ENCODE measurements at regions not wholly inside any gene's neighbourhood (a gene's known extent, or its start where the extent isn't known, plus 50 kb on each side); places are given as distances from the start of the nearest gene placed in this dataset.
"Not testable (repeated sequence)": the region's sequence is repeated elsewhere in the genome, so short reads cannot be mapped to it uniquely, and the experiment has no call there.

DNA sequence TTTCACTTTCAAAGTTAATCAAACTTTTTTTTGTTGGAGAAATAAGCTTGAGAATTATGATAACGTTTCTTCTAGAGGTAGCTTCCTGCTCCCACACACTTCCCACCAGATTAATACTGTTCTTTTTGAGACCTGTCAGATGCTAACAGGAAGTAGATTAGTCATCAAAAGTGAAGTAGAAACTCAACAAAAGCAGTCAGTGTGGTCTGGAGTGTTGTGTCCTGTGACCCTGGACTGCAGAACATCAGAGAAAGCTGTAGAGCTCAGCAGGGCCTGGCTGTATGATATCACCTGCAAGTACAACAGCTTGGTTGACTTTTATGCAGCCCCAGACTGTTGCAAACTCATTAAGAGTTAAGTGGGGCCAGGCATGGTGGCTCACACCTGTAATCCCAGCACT is 495.7 kb upstream of the CYLC2 start:
- TF ChIP-seq EP300 (conservative IDR thresholded peaks at IDR 0.05; ENCODE audit: poor library complexity, severe bottlenecking) (no peak), EZH2 (IDR thresholded peaks at IDR 0.05; ENCODE audit: borderline replicate concordance, insufficient read depth, low read length, poor library complexity, severe bottlenecking) (no peak), TAF1 (IDR thresholded peaks at IDR 0.05; ENCODE audit: low read depth) (no peak), RAD21 (conservative IDR thresholded peaks at IDR 0.05) (no peak), POLR2AphosphoS5 (IDR thresholded peaks at IDR 0.05) (no peak), MXI1 (conservative IDR thresholded peaks at IDR 0.05; ENCODE audit: poor library complexity, severe bottlenecking) (no peak), SMC3 (conservative IDR thresholded peaks at IDR 0.05; ENCODE audit: poor library complexity) (no peak)
- TF ChIP-seq, protein P1, sequence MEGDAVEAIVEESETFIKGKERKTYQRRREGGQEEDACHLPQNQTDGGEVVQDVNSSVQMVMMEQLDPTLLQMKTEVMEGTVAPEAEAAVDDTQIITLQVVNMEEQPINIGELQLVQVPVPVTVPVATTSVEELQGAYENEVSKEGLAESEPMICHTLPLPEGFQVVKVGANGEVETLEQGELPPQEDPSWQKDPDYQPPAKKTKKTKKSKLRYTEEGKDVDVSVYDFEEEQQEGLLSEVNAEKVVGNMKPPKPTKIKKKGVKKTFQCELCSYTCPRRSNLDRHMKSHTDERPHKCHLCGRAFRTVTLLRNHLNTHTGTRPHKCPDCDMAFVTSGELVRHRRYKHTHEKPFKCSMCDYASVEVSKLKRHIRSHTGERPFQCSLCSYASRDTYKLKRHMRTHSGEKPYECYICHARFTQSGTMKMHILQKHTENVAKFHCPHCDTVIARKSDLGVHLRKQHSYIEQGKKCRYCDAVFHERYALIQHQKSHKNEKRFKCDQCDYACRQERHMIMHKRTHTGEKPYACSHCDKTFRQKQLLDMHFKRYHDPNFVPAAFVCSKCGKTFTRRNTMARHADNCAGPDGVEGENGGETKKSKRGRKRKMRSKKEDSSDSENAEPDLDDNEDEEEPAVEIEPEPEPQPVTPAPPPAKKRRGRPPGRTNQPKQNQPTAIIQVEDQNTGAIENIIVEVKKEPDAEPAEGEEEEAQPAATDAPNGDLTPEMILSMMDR (IDR thresholded peaks at IDR 0.05; ENCODE audit: poor library complexity, severe bottlenecking), result no peak
- TF ChIP-seq, protein P2, sequence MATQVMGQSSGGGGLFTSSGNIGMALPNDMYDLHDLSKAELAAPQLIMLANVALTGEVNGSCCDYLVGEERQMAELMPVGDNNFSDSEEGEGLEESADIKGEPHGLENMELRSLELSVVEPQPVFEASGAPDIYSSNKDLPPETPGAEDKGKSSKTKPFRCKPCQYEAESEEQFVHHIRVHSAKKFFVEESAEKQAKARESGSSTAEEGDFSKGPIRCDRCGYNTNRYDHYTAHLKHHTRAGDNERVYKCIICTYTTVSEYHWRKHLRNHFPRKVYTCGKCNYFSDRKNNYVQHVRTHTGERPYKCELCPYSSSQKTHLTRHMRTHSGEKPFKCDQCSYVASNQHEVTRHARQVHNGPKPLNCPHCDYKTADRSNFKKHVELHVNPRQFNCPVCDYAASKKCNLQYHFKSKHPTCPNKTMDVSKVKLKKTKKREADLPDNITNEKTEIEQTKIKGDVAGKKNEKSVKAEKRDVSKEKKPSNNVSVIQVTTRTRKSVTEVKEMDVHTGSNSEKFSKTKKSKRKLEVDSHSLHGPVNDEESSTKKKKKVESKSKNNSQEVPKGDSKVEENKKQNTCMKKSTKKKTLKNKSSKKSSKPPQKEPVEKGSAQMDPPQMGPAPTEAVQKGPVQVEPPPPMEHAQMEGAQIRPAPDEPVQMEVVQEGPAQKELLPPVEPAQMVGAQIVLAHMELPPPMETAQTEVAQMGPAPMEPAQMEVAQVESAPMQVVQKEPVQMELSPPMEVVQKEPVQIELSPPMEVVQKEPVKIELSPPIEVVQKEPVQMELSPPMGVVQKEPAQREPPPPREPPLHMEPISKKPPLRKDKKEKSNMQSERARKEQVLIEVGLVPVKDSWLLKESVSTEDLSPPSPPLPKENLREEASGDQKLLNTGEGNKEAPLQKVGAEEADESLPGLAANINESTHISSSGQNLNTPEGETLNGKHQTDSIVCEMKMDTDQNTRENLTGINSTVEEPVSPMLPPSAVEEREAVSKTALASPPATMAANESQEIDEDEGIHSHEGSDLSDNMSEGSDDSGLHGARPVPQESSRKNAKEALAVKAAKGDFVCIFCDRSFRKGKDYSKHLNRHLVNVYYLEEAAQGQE (IDR thresholded peaks at IDR 0.05; ENCODE audit: borderline replicate concordance), result no peak
- no peak overlapping the region for H3K27ac ChIP-seq (ENCODE audit: low read length)
- H3K9me3 ChIP-seq (ENCODE audit: low read length), result no peaks in the 10 kb centered on the region
- no peaks in the 10 kb centered on the region for H3K27me3 ChIP-seq (ENCODE audit: insufficient read depth, low read depth, low read length)
- H3K9ac ChIP-seq (ENCODE audit: low read length), result no peak overlapping the region
- H3K9me2 ChIP-seq (ENCODE audit: insufficient read depth, low read length), result no peaks in the 10 kb centered on the region
- H4K20me1 ChIP-seq (ENCODE audit: insufficient read depth), result no peaks in the 10 kb centered on the region
- no peaks in the 10 kb centered on the region for H3F3A ChIP-seq (ENCODE audit: insufficient read depth, low read length, poor library complexity, severe bottlenecking)
- H3K79me2 ChIP-seq (replicated peaks; ENCODE audit: insufficient read depth, low read length), result no peaks in the 10 kb centered on the region
- H3K36me3 ChIP-seq (ENCODE audit: insufficient read depth, low read length), result no peaks in the 10 kb centered on the region
- H2AFZ ChIP-seq (ENCODE audit: low read depth, low read length), result no peak overlapping the region
- H3K4me2 ChIP-seq (ENCODE audit: low read length), result no peak overlapping the region
- H3K4me3 ChIP-seq (ENCODE audit: low read length), result no peak overlapping the region

DNA sequence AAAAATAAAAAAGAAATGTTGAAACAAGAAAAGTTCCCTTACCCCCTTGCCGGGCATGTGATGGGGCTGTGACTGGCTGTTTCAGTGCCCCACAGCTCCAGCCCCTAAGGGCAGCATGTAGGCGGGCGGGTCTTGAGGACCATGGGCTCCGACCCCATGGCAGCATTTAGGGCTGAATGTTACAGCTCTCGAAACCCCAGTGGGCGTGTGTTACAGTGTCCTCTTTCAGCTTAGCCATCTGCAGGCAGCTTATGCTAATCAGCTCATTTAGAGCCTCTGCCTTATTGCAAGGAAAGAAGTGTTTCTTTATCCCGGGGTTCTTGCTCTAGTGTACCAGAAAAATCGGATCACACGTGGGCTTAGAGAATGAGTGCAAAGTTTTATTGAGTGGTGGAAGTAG is 497.4 kb upstream of the CYLC2 start:
- H4K20me1 ChIP-seq (ENCODE audit: insufficient read depth), result no peaks in the 10 kb centered on the region
- H3K27ac ChIP-seq (ENCODE audit: low read length), result no peak overlapping the region
- no peak overlapping the region for H2AFZ ChIP-seq (ENCODE audit: low read depth, low read length)
- no peaks in the 10 kb centered on the region for H3K9me2 ChIP-seq (ENCODE audit: insufficient read depth, low read length)
- H3K27me3 ChIP-seq (ENCODE audit: insufficient read depth, low read depth, low read length), result no peaks in the 10 kb centered on the region
- no peak overlapping the region for H3K4me3 ChIP-seq (ENCODE audit: low read length)
- H3F3A ChIP-seq (ENCODE audit: insufficient read depth, low read length, poor library complexity, severe bottlenecking), result no peaks in the 10 kb centered on the region
- H3K36me3 ChIP-seq (ENCODE audit: insufficient read depth, low read length), result no peaks in the 10 kb centered on the region
- TF ChIP-seq MXI1 (conservative IDR thresholded peaks at IDR 0.05; ENCODE audit: poor library complexity, severe bottlenecking) (no peak), SMC3 (conservative IDR thresholded peaks at IDR 0.05; ENCODE audit: poor library complexity) (no peak), POLR2AphosphoS5 (IDR thresholded peaks at IDR 0.05) (no peak), RAD21 (conservative IDR thresholded peaks at IDR 0.05) (no peak), EP300 (conservative IDR thresholded peaks at IDR 0.05; ENCODE audit: poor library complexity, severe bottlenecking) (no peak), TAF1 (IDR thresholded peaks at IDR 0.05; ENCODE audit: low read depth) (no peak), EZH2 (IDR thresholded peaks at IDR 0.05; ENCODE audit: borderline replicate concordance, insufficient read depth, low read length, poor library complexity, severe bottlenecking) (no peak)
- TF ChIP-seq, protein P1 (IDR thresholded peaks at IDR 0.05; ENCODE audit: poor library complexity, severe bottlenecking), result no peak
- TF ChIP-seq, protein P2 (IDR thresholded peaks at IDR 0.05; ENCODE audit: borderline replicate concordance), result no peak
- no peak overlapping the region for H3K4me2 ChIP-seq (ENCODE audit: low read length)
- H3K9ac ChIP-seq (ENCODE audit: low read length), result no peak overlapping the region
- H3K9me3 ChIP-seq (ENCODE audit: low read length), result no peaks in the 10 kb centered on the region
- no peaks in the 10 kb centered on the region for H3K79me2 ChIP-seq (replicated peaks; ENCODE audit: insufficient read depth, low read length)

DNA sequence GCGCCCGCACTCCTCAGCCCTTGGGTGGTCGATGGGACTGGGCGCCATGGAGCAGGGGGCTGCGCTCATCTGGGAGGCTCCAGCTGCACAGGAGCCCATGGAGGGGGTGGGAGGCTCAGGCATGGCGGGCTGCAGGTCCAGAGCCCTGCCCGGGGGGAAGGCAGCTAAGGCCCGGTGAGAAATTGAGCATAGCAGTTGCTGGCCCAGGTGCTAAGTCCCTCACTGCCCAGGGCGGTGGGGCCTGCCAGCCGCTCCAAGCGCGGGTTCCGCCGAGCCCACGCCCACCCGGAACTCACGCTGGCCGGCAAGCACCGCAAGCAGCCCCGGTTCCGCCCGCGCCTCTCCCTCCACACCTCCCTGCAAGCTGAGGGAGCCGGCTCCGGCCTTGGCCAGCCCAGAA is 508.2 kb upstream of the CYLC2 start:
- not testable (repeated sequence) for H3K36me3 ChIP-seq (ENCODE audit: insufficient read depth, low read length); H3K27ac ChIP-seq (ENCODE audit: low read length); H3K9me2 ChIP-seq (ENCODE audit: insufficient read depth, low read length); H3K27me3 ChIP-seq (ENCODE audit: insufficient read depth, low read depth, low read length); H2AFZ ChIP-seq (ENCODE audit: low read depth, low read length); H3K4me2 ChIP-seq (ENCODE audit: low read length); H3K79me2 ChIP-seq (replicated peaks; ENCODE audit: insufficient read depth, low read length); H3K4me3 ChIP-seq (ENCODE audit: low read length); H4K20me1 ChIP-seq (ENCODE audit: insufficient read depth); H3K9me3 ChIP-seq (ENCODE audit: low read length); H3K9ac ChIP-seq (ENCODE audit: low read length); H3F3A ChIP-seq (ENCODE audit: insufficient read depth, low read length, poor library complexity, severe bottlenecking)

All from neural cell (in vitro differentiated cells).